ENCODE measurements at regions not wholly inside any gene's neighbourhood (a gene's known extent, or its start where the extent isn't known, plus 50 kb on each side); places are given as distances from the start of the nearest gene placed in this dataset.
A peak's percentile ranks its signal among the peaks of the same experiment; 100 is the strongest.
"Not testable (repeated sequence)": the region's sequence is repeated elsewhere in the genome, so short reads cannot be mapped to it uniquely, and the experiment has no call there.

DNA sequence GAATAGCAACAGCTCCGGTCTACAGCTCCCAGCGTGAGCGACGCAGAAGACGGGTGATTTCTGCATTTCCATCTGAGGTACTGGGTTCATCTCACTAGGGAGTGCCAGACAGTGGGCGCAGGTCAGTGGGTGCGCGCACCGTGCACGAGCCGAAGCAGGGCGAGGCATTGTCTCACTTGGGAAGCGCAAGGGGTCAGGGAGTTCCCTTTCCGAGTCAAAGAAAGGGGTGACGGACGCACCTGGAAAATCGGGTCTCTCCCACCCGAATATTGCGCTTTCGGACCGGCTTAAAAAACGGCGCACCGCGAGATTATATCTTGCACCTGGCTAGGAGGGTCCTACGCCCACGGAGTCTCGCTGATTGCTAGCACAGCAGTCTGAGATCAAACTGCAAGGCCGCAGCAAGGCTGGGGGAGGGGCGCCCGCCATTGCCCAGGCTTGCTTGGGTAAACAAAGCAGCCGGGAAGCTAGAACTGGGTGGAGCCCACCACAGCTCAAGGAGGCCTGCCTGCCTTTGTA is 442.3 kb upstream of the NFIA start:
- DNase-seq, result not testable (repeated sequence)

DNA sequence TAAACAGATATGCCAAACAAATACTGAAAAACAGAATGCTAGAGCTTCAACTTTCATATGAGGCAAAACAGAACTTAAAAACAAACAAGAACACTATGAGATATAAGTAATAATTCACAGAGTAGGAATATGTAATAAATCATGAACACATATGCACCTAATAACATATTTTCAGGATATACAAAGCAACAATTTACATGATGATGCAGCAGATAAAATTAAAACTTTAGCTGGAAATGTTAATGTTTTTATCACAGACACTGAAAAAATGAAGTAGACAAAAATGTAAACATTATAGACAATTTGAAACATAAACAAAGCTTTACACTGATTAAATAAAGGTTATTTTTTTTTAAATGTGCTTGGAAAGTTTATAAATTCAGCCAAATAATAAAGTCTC is 443.1 kb upstream of the NFIA start:
- no peak for DNase-seq

DNA sequence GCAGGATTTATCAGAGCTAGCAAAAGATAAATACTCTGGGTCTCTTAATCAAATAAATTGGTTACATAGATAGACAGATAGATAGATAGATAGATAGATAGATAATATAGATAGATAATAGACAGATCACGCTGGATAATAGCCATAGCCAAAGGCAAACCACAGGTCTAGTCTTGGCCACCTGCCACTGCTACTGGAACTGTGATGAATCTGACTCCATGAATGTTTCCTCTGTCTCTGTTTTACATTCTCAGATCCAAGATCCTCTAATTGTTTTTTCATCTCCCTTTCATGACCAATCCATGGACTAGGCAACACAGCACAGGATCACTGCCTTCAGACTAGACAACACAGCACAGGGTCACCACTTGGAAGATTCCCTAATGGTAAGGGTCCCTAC is 444.7 kb upstream of the NFIA start:
- DNase-seq, result no peak

DNA sequence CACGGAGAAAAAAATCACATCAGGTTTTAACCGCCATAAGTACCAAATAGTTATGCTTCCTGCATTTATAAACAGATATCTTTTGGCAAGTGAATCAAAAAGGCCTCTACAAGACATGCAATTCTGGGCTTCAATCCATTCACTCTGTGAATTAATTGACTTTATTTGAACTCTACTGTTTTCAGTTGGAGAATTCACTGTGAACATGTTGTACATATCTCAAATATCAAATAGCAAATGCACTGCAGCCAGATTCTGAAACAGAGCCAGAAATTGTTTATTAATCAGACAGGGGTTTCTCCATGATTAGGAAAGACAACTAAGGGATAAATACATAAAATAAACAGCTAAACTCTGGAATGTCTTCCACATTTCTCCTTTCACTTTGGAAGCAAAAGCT is 445.4 kb upstream of the NFIA start:
- DNase-seq, result no peak

DNA sequence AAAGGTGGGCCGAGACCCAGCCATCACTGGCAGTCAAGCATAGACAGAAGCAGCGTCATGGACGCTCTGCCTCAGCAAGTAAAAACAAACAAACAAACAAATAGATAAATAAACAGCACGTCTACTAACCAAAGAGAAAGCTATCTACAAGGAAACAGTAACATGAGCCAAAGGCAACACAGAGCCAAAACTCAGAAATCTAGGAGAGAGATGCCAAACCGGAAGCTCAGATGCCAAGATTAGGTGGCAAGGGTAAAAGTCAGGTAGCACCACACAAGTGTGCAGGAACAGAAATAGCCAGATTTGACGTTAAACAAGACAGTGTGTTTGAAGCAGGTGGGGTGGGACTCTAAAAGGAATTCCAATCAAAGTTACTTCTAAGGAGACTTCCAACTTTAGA is 448.3 kb upstream of the NFIA start:
- DNase-seq, result no peak

DNA sequence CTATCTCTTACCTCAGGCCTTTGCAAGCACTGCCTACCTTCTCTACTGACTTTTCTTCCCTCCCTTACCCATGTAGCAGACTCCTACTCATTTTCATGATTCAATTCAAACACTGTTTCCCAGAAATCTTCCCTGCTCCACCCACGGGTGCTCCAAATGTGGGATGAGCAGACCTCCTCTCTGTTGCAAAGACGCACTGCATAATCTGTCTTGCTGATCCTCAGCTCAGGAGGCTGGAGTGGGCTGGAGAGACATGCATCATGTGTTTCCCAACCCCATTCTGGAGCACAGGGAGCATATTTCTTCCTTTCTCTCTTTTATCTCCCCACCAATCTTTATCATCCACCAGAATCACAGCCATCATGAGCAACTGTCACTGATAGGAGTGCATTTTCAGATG is 459.9 kb upstream of the NFIA start:
- DNase-seq, result no peak

DNA sequence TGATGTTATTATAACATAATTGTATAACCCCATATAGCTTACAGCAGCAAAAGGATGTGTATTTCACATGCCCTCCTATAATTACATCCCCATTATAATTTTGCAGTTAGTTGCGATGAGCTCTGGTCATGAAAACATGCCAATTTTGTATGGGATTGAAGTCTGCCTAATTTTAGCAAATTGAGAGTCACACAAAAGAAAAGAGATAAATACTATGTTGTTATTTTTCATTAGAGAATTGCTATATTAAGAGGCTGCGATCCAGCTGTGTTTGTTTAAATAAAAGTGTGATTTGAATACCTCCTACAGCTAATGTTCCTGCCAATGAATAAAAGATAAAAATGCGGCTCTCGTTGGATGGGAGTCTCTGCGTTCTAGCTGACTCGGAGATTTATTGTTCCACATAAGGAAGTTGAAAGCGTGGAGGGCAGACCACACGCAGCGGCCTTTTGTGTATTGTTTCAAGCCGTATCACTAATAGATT is 461.0 kb upstream of the NFIA start:
- peak; percentile 30 for DNase-seq

DNA sequence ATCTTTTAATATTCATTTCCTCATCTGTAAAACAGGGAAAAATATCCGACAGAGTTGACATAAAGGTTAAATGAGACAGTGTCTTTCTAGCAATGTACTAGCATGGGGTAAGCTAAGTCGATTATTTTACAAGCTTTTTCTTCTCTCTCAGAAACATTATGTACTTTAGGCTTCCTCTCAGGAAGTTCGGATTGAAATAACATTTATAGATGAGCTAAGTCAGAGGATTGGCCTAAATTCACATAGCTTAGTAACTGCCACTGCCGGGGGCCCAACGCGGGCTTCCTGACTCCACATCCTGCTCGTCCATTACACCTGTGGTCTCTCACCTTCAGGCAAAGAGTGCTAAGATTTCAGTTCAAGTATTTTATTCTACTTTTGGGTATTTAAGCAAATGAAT is 462.3 kb upstream of the NFIA start:
- DNase-seq, result no peak

DNA sequence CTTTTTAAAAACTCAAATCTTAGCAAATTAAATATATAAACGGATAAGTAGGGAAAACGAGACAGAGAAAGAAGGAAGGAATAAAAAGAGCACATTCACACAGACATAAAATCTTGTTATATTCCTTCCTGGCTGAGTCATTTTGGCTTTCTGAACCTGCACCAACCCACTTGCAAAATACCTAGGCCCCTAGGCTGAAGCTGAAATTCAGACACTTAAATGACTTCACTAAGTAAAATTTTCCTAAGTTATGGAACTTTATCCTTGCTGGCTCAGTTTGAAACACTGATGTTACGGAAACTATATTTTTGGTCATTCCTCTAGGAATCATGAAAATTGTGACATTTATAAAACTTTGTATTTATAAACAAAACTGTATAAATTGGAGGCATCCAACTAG is 462.8 kb upstream of the NFIA start:
- no peak for DNase-seq

DNA sequence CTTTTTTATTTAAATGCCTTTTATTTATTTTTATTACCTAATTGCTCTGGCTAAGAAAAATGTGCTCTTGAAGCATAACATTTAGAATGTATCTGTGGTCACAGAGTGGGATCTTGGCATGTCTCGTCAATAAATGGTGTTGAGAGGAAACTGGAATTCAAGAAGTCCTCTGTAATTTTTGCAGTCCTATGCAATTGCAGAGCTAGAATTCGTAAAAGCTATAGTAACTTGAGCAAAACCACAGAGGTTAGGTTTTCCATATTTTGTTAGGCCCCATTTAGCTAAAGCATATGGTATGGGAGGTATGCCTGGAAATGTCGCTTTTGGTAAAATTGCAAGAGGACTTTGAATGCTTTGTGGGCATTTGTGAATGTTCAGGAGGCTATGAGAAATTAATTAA is 466.7 kb upstream of the NFIA start:
- DNase-seq, result peak; percentile 57

DNA sequence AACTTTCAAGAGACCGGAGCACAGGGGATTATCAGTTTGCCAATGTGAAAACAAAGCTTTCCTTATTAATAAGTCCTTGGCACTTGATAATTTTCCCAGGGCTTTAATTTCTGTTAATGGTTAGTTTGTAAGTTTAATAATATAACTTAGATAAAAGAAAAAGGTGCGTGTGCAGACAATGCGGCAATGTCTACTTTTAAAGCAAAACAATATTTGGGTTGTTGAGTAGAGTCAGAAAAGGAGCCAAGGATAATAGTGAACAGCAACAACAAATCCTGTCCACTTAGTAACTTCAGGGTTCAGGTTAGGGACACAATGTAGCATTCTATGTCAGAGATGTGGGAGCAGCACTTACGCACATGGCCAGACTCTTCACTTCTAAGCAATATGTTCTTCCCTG is 469.6 kb upstream of the NFIA start:
- DNase-seq, result no peak

DNA sequence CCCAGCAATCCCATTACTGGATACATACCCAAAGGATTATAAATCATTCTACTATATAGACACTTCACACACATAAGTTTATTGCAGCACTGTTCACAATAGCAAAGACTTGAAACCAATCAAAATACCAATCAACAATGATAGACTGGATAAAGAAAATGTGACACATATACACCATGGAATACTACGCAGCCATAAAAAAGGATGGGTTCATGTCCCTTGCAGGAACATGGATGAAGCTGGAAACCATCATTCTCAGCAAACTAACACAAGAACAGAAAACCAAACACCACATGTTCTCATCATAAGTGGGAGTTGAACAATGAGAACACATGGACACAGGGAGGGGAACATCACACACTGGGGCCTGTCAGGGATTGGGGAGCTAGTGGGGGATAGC is 475.4 kb upstream of the NFIA start:
- DNase-seq, result not testable (repeated sequence)

DNA sequence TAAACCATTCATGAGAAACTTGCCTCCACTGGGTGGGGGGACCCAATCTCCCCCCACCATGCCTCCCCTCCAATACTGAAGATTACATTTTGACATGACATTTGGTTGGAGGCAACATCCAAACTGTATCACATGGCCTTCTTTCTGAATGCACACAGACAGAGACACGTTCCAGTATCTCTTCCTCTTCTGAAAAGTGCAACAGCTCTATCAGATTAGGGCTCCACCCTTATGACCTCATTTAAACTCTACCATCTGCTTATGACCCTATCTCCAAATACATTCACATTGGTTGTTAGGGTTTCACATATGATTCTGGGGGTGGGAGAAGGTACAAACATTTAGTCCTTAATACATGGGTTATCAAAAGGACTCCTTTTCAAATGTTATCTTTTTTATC is 481.8 kb upstream of the NFIA start:
- no peak for DNase-seq

DNA sequence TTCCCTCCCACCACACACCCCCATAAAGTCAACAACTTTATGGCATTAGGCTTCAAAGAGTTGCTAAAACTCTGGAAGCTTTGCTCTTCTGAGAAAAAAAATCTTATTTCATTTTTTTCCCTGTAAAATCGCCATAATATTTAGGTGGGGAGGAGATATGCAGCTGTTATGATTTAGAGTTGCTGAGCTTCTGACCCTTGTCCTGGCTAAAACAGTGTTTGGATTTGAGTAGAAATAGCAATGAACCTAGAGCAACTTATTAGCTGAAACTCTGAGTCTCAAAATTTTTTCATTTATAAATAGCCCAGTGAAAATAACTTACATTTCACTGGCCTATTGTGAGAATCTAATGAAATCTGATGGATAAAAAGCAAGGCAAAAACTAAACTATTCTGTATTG is 482.8 kb upstream of the NFIA start:
- no peak for DNase-seq

DNA sequence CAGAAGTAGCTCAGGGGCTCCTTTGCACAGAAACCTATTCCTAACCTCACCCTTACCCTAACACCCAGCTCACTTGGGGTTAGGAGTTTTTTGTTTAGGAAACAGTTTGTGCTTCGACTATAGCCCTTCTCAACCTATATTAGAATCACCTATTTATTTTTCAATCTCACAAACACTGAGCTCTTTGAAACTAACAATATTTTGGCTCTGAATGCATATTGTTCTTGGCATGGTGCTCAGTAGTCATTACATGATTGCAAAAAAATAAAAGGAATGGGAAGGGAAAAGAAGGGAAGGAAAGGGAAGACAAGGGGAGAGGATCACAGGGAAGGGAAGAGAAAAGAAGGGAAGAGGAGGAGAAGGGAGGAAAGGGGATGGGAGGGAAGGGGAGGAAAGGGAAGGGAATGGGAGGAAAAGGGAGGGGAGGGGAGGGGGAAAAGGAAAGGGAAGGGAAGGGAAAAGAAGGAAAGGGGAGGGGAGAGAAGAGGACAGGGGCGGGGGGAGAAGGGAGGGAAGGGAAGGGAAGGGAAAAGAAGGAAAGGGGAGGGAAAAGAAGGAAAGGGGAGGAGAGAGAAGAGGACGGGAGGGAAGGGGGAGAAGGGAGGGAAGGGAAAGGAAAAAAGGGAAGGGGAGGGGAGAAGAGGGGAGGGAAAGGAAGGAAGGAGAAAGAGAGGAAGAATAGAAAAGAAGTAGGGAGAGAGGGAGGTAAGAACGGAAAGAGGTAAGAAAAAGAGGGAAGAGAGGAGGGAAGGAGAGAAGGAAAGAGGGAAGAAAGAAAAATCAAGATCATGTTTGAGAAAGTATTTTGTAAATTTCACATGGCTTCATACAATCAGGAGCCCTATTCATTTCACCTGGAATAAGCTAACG is 484.1 kb upstream of the NFIA start:
- no peak for DNase-seq

DNA sequence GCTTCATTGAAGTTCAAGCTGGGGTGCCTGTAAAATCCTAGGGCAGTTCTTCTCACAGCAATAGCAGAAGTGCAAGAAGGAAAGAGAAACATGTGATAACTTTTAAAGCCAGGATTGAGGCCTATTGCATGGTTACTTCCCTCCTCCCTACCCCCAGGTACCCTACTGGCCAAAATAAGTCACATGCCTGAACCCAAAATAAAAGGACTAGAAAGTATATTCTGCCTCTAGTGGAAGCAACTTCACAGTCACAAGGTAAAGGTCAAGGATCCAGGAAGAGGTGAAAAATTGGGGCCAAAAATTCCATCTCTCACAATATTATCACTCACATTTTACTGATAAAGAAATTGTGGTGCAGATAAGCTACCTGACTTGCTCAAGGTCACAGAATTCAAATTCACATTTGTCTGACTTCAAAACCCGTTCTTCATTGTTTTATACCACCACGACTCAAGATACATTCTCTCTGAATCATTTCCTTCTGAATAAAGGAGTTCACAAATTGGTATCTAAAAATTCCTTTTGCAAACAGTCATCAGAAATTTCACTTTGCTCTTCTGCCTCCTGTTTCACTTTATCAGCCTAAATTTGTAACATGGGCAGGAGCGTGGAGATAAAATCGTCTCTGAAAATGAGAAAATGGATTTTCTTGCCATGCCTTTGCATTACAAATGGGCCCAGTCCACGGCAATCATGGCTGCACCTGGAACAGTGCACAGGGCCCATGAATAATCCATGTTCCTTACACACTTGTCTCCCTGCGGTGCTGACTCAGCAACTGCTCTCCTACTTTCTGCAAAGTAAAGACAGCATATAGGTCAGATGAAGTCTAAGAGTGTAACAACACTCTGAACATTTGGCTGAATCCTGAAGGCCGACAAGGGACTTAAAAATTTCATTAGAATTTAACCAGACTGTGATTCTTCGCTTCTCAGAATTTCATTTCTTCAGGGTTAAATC is 485.3 kb upstream of the NFIA start:
- DNase-seq, result peak; percentile 54

DNA sequence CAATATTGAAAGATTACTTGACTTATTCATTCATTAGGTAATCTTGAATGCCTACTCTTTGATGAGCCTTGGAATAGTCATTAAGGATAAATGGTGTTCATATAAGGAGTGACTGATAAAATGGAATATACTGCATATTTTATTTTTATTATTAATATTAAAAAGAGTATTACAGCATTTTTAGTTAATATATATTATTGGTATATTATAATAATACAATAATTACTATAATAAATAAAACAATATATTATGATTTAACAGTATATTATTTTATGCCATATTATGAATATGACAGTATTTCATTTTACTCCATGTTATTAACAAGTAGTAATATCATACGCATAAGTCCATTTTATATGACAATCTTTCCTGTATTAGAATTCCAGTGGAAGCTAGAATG is 490.8 kb upstream of the NFIA start:
- DNase-seq, result no peak

DNA sequence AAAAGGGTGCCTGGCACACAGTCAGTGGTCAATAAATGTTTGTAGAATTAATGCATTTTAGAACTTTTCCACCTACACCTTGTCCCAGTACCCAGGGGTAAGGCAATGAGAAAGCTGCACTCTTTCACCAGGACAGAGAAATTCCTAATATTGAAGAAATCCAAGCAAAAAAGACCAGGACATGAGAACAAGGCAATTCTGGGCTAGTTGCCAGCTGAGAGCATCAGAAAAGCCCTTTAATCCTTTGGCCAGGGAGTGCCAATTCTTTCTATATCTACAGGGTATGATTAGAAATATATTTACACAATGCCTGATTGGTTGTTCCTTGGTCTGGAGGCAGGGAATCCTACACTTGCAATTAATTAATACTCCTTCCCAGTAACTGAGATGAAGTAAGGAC is 492.4 kb upstream of the NFIA start:
- DNase-seq, result no peak

DNA sequence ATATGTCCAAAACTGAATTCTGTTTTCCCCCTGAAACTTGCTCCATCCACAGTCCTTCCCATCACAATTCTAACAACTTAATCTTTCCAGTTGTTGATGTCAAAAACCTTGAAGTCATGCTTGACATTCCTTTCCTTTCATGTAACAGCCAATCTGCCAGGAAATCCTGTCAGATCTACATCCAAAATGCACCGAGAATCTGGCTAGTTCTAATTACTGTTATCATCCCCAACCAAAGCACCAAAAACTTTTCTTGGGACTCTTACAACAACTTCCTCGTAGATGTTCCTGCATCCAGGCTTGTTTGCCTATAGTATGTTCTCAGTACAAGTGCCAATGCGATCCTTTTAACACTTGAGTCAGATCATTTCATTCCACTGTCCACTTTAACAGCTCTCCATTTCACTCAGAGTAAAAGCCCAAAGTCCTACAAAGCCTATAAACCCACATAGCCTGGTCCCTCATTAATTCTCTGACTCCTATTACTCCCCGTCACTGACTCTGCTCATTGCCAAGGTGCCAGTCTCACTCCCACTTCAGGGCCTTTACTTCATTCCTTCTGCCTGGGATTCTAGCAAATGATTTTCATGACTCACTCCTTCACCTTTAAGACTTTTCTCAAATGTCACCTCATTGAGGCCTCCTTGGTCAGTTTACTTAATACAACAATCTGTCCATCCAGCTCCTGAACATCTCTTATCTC is 493.2 kb upstream of the NFIA start:
- no peak for DNase-seq

DNA sequence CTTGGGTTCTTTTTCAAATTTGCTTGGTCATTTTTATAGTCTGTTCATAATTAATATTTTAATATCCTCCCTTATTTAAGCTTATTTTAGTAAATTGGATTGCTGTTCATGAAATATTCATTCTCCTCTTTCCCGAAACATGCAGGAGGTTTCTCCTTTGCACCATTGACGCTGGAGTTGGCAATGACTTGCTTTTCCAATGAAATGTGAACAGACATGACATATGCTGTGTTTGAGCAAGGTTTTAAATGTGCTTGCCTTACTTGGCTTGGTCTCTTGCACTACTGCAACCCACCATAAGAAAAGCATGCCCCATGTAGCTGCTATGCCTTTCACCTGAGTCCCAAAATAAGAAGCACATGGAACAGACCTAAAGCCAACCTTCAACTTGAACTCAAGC is 498.0 kb upstream of the NFIA start:
- DNase-seq, result no peak

DNA sequence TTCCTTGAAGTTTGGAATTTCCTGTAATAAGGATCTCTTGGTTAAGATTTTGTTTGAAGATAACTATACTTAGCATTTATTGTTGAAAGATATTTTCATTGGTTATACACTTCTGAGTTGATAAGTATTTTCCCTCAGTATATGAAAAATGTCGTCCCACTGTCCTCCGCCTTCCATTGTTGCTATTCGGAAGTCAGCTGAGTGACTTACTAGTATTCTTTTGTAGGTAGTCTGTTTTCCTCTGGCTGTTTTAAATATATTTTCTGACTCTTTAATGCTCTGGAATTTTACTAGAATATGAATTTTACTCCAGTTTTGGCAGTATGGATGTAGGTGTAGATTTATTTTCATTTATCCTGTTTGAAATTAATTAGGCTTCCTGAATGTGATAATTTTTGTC is 498.7 kb upstream of the NFIA start:
- no peak for DNase-seq

DNA sequence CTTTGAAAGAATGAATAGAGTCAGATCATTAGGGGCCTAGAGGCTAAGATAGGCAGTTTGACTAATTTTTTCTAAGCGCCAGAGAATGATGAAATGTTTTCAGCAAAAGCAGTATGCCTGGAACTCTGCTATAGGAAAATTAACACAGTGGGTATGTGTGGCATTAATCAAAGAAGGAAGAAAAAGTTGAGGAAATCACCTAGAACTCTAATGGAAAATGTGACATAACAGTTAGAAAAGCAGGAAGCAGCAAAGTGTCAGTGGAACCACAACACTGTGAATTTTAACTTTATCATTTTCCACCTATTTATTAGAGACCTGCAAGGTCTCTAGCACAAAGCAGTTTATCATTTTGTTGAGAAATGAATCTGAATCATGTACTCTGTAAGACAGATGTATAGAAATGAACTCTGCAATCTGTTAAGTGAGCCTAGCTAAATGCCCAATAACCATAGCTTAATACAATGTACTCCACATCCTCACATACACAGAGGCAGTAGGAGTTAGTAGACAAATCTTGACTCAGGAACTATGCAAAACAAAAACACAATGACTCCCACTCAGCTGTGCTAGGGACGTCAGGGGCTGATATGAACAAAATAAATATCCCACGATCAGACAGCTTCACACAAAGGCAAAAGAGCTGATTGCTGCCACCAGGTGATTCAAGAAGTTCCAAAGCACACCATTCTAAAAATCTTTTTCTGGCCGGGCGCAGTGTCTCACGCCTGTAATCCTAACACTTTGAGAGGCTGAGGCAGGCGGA is 500.7 kb upstream of the NFIA start:
- DNase-seq, result no peak
